ENCODE measurements at regions not wholly inside any gene's neighbourhood (a gene's known extent, or its start where the extent isn't known, plus 50 kb on each side); places are given as distances from the start of the nearest gene placed in this dataset.

GRCh38 chr4:61067381-61067780 is 132.7 kb upstream of the ADGRL3 start:
- TF ChIP-seq POLR2AphosphoS5 (IDR thresholded peaks at IDR 0.05) (no peak), CTCF (IDR thresholded peaks at IDR 0.05) (no peak), EP300 (IDR thresholded peaks at IDR 0.05) (no peak)
